GM18520 (cell line): ENCODE measurements at regions not wholly inside any gene's neighbourhood (a gene's known extent, or its start where the extent isn't known, plus 50 kb on each side); places are given as distances from the start of the nearest gene placed in this dataset.

ENCODE experiments used
- ATAC-seq: cut with Tn5 transposase; IDR thresholded peaks from one replicate; pipeline ENCODE4 v1.9.1; 2021; ENCODE audit not compliant: unreplicated experiment

- ATAC-seq, result no peak
Measured at GRCh38 chr2:14535156-14535555, 97.4 kb upstream of the LRATD1 start.

GRCh38 chr2:14536976-14537375 lies 95.5 kb upstream of the LRATD1 start:
- no peak for ATAC-seq

- no peak for ATAC-seq
Measured at GRCh38 chr2:14540015-14540414, 92.5 kb upstream of the LRATD1 start.

GRCh38 chr2:14543284-14543683 lies 89.2 kb upstream of the LRATD1 start:
- no peak for ATAC-seq

GRCh38 chr2:14544247-14544646 lies 88.3 kb upstream of the LRATD1 start:
- ATAC-seq, result no peak

GRCh38 chr2:14547830-14548229 lies 84.7 kb upstream of the LRATD1 start:
- no peak for ATAC-seq

- no peak for ATAC-seq
Measured at GRCh38 chr2:14550658-14551057, 81.9 kb upstream of the LRATD1 start.

- no peak for ATAC-seq
Measured at GRCh38 chr2:14551069-14551468, 81.4 kb upstream of the LRATD1 start.

GRCh38 chr2:14552286-14552685 lies 80.2 kb upstream of the LRATD1 start:
- ATAC-seq, result no peak

GRCh38 chr2:14552818-14553217 lies 79.7 kb upstream of the LRATD1 start:
- ATAC-seq, result no peak

GRCh38 chr2:14554849-14555545 lies 77.5 kb upstream of the LRATD1 start:
- ATAC-seq, result no peak

GRCh38 chr2:14557111-14557510 lies 75.4 kb upstream of the LRATD1 start:
- no peak for ATAC-seq

- no peak for ATAC-seq
Measured at GRCh38 chr2:14557916-14558315, 74.6 kb upstream of the LRATD1 start.

GRCh38 chr2:14558335-14558919 lies 74.1 kb upstream of the LRATD1 start:
- ATAC-seq, result no peak

- ATAC-seq, result no peak
Measured at GRCh38 chr2:14560716-14561115, 71.8 kb upstream of the LRATD1 start.

GRCh38 chr2:14563324-14563723 lies 69.2 kb upstream of the LRATD1 start:
- ATAC-seq, result no peak

GRCh38 chr2:14565666-14566065 lies 66.9 kb upstream of the LRATD1 start:
- no peak for ATAC-seq

GRCh38 chr2:14567561-14567960 lies 65.0 kb upstream of the LRATD1 start:
- no peak for ATAC-seq

GRCh38 chr2:14569294-14569693 lies 63.2 kb upstream of the LRATD1 start:
- ATAC-seq, result no peak

GRCh38 chr2:14572633-14573032 lies 59.9 kb upstream of the LRATD1 start:
- no peak for ATAC-seq

- no peak for ATAC-seq
Measured at GRCh38 chr2:14577843-14578242, 54.7 kb upstream of the LRATD1 start.
